ENCODE measurements at regions not wholly inside any gene's neighbourhood (a gene's known extent, or its start where the extent isn't known, plus 50 kb on each side); places are given as distances from the start of the nearest gene placed in this dataset.

DNA sequence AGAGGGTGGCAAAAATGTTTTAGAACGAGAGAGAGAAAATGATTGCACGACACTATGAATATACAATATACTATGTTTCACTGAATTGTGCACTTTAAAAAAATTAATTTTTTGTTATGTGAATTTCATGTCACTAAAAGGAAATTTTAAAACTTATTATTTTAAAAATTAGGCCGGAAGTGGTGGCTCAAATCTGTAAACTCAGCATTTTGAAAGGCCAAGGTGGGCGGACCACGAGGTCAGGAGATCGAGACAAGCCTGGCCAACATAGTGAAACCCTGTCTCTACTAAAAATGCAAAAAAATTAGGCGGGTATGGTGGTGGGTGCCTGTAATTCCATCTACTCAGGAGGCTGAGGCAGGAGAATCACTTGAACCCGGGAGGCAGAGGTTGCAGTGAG lies 642.5 kb downstream of the XPNPEP1 start:
- TF ChIP-seq CTCF (conservative IDR thresholded peaks at IDR 0.05; ENCODE audit: low read length) (no peak), EZH2phosphoT487 (IDR thresholded peaks at IDR 0.05; ENCODE audit: borderline replicate concordance, low read depth, low read length) (no peak)
- ChIA-PET POLR2A (no interaction called here), CTCF (ENCODE audit: unreplicated experiment) (no interaction called here)
- Histone ChIP-seq H3K4me2 (ENCODE audit: low read length) (no peak overlapping the region), H4K20me1 (ENCODE audit: insufficient read depth, low read length) (no peaks in the 10 kb centered on the region), H2AFZ (ENCODE audit: low read length) (no peak overlapping the region), H3K4me1 (ENCODE audit: insufficient read depth, low read length, poor library complexity, severe bottlenecking) (no peaks in the 10 kb centered on the region), H3K27ac (ENCODE audit: low read depth, low read length, poor library complexity, severe bottlenecking) (no peak overlapping the region), H3K36me3 (ENCODE audit: insufficient read depth, low read length) (no peaks in the 10 kb centered on the region), H3K79me2 (ENCODE audit: insufficient read depth, low read depth, low read length) (no peaks in the 10 kb centered on the region), H3K4me3 (ENCODE audit: low read depth, low read length, poor library complexity, severe bottlenecking) (no peak overlapping the region), H3K9me3 (ENCODE audit: low read length) (no peaks in the 10 kb centered on the region), H3K9me2 (ENCODE audit: insufficient read depth, low read length) (no peaks in the 10 kb centered on the region)
- no peak for DNase-seq (ENCODE audit: low spot score)
- intact Hi-C loops (cut with micrococcal nuclease; ENCODE audit: unreplicated experiment) = no loop called here
- no TSS peak for BruUV-seq (replicated peaks)

DNA sequence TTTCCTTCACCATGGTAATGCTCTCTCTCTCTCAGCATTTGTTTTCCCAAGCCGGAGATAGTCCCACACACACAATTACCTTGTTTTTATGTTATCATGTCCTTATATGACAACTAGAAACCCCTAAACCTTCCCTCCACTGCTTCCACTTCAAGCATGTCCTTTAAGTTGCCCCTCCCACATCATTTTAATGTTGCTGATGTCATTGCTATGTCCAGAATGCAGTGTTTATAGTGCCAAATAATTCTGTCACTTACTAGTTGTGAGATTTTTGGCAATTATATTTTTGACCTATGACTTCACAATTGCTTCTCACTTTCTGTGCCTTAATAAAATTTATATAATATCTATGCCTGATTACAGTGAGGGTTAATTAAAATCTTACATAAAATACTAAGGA lies 645.9 kb downstream of the XPNPEP1 start:
- intact Hi-C loops (cut with micrococcal nuclease; ENCODE audit: unreplicated experiment) = no loop called here
- BruUV-seq (replicated peaks) = no TSS peak
- CTCF ChIA-PET (ENCODE audit: unreplicated experiment) = no interaction called here

GRCh38 chr10:109275960-109276359 lies 647.4 kb downstream of the XPNPEP1 start:
- ChIA-PET POLR2A (interaction anchor here (0.6 kb wide), 1 partner anchor 42 kb away, joined by 3 read pairs; no protein-coding TSS in a partner anchor), CTCF (ENCODE audit: unreplicated experiment) (no interaction called here)
- Histone ChIP-seq H3K4me1 (ENCODE audit: insufficient read depth, low read length, poor library complexity, severe bottlenecking) (no peaks in the 10 kb centered on the region), H3K4me3 (ENCODE audit: low read depth, low read length, poor library complexity, severe bottlenecking) (no peak overlapping the region), H3K9me3 (ENCODE audit: low read length) (no peaks in the 10 kb centered on the region), H3K9me2 (ENCODE audit: insufficient read depth, low read length) (no peaks in the 10 kb centered on the region), H3K4me2 (ENCODE audit: low read length) (no peak overlapping the region), H3K79me2 (ENCODE audit: insufficient read depth, low read depth, low read length) (no peaks in the 10 kb centered on the region), H2AFZ (ENCODE audit: low read length) (no peak overlapping the region), H4K20me1 (ENCODE audit: insufficient read depth, low read length) (no peaks in the 10 kb centered on the region), H3K27ac (ENCODE audit: low read depth, low read length, poor library complexity, severe bottlenecking) (no peak overlapping the region), H3K36me3 (ENCODE audit: insufficient read depth, low read length) (no peaks in the 10 kb centered on the region)
- TF ChIP-seq EZH2phosphoT487 (IDR thresholded peaks at IDR 0.05; ENCODE audit: borderline replicate concordance, low read depth, low read length) = no peak
- no peak for TF ChIP-seq CTCF (conservative IDR thresholded peaks at IDR 0.05; ENCODE audit: low read length)
- no TSS peak for BruUV-seq (replicated peaks)
- DNase-seq (ENCODE audit: low spot score) = no peak
- intact Hi-C loops (cut with micrococcal nuclease; ENCODE audit: unreplicated experiment) = no loop called here

More for the DNA sequence above, 645.9 kb downstream of the XPNPEP1 start:
- Histone ChIP-seq H2AFZ (ENCODE audit: low read length) (no peak overlapping the region), H4K20me1 (ENCODE audit: insufficient read depth, low read length) (no peaks in the 10 kb centered on the region), H3K4me2 (ENCODE audit: low read length) (no peak overlapping the region), H3K36me3 (ENCODE audit: insufficient read depth, low read length) (no peaks in the 10 kb centered on the region), H3K79me2 (ENCODE audit: insufficient read depth, low read depth, low read length) (no peaks in the 10 kb centered on the region), H3K27ac (ENCODE audit: low read depth, low read length, poor library complexity, severe bottlenecking) (no peak overlapping the region), H3K4me1 (ENCODE audit: insufficient read depth, low read length, poor library complexity, severe bottlenecking) (no peaks in the 10 kb centered on the region), H3K4me3 (ENCODE audit: low read depth, low read length, poor library complexity, severe bottlenecking) (no peak overlapping the region), H3K9me3 (ENCODE audit: low read length) (no peaks in the 10 kb centered on the region), H3K9me2 (ENCODE audit: insufficient read depth, low read length) (no peaks in the 10 kb centered on the region)
- POLR2A ChIA-PET = no interaction called here
- no peak for TF ChIP-seq CTCF (conservative IDR thresholded peaks at IDR 0.05; ENCODE audit: low read length)
- TF ChIP-seq EZH2phosphoT487 (IDR thresholded peaks at IDR 0.05; ENCODE audit: borderline replicate concordance, low read depth, low read length) = no peak
- DNase-seq (ENCODE audit: low spot score) = no peak

All from OCI-LY7 (cell line).